ENCODE measurements at regions not wholly inside any gene's neighbourhood (a gene's known extent, or its start where the extent isn't known, plus 50 kb on each side); places are given as distances from the start of the nearest gene placed in this dataset.

DNA sequence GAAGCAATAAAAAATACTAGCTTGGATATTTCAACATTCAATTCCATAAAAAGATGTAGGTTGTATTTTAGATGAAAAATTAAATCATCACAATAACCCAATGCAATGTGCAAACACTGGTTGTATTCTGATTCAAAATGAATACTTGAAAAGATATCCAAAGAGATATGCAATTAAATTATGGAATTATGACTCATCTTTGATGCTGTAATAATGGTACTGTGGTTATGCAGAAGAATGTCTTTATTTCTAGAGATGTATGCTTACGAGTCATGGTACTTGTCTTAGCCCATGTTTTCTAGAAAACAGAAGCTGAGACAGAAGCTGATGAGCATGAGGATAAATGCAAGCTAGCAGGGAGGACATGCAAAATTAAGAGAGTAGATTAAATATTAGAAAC, 1941.4 kb upstream of the NUDT12 start:
- Histone ChIP-seq H3K4me2 (ENCODE audit: low read length) (no peak overlapping the region), H3K9me2 (ENCODE audit: low read depth, low read length) (no peaks in the 10 kb centered on the region), H3K27ac (ENCODE audit: low read depth, low read length, poor library complexity, severe bottlenecking) (no peak overlapping the region), H3K4me3 (ENCODE audit: low read depth, low read length, poor library complexity, severe bottlenecking) (no peak overlapping the region), H3K27me3 (ENCODE audit: insufficient read depth, low read length) (no peaks in the 10 kb centered on the region), H2AFZ (ENCODE audit: low read length) (no peak overlapping the region), H3K79me2 (ENCODE audit: insufficient read depth, low read length) (no peaks in the 10 kb centered on the region), H3F3A (ENCODE audit: insufficient read depth, low read length) (no peaks in the 10 kb centered on the region), H3K9ac (ENCODE audit: low read length) (no peak overlapping the region), H3K36me3 (ENCODE audit: insufficient read depth, low read length) (no peaks in the 10 kb centered on the region), H3K9me3 (ENCODE audit: low read length) (no peaks in the 10 kb centered on the region), H4K20me1 (ENCODE audit: insufficient read depth, low read length) (no peaks in the 10 kb centered on the region), H3K4me1 (ENCODE audit: insufficient read depth, low read length, severe bottlenecking) (no peaks in the 10 kb centered on the region)
- no peak for TF ChIP-seq EZH2 (IDR thresholded peaks at IDR 0.05; ENCODE audit: borderline replicate concordance, low read length)
- TF ChIP-seq, protein P1, sequence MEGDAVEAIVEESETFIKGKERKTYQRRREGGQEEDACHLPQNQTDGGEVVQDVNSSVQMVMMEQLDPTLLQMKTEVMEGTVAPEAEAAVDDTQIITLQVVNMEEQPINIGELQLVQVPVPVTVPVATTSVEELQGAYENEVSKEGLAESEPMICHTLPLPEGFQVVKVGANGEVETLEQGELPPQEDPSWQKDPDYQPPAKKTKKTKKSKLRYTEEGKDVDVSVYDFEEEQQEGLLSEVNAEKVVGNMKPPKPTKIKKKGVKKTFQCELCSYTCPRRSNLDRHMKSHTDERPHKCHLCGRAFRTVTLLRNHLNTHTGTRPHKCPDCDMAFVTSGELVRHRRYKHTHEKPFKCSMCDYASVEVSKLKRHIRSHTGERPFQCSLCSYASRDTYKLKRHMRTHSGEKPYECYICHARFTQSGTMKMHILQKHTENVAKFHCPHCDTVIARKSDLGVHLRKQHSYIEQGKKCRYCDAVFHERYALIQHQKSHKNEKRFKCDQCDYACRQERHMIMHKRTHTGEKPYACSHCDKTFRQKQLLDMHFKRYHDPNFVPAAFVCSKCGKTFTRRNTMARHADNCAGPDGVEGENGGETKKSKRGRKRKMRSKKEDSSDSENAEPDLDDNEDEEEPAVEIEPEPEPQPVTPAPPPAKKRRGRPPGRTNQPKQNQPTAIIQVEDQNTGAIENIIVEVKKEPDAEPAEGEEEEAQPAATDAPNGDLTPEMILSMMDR (IDR thresholded peaks at IDR 0.05; ENCODE audit: low read length) = no peak

DNA sequence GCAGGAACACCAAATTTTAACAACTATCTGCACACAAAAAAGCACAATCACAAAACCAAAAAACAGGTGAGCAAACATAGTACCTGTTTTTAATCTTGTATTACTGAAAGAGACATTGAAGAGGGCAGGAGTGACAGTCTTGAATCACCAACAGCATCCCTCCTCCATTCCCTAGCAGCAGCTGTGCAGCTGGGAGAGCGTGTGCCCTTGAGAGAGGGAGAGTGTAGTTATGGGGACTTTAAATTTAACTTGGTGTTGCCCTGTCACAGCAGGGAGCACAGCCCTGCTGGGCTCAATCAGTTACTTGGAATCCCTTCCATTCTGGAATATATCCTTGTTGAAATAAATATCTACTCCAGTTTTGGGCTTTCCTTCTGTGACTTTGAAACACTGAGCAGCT, 1938.7 kb upstream of the NUDT12 start:
- Histone ChIP-seq H4K20me1 (ENCODE audit: insufficient read depth, low read length) (no peaks in the 10 kb centered on the region), H3K9ac (ENCODE audit: low read length) (no peak overlapping the region), H3K36me3 (ENCODE audit: insufficient read depth, low read length) (no peaks in the 10 kb centered on the region), H3K9me2 (ENCODE audit: low read depth, low read length) (no peaks in the 10 kb centered on the region), H3K9me3 (ENCODE audit: low read length) (no peaks in the 10 kb centered on the region), H3K4me1 (ENCODE audit: insufficient read depth, low read length, severe bottlenecking) (no peaks in the 10 kb centered on the region), H3K79me2 (ENCODE audit: insufficient read depth, low read length) (no peaks in the 10 kb centered on the region), H3K27ac (ENCODE audit: low read depth, low read length, poor library complexity, severe bottlenecking) (no peak overlapping the region), H3K27me3 (ENCODE audit: insufficient read depth, low read length) (no peaks in the 10 kb centered on the region), H3K4me3 (ENCODE audit: low read depth, low read length, poor library complexity, severe bottlenecking) (no peak overlapping the region), H3F3A (ENCODE audit: insufficient read depth, low read length) (no peaks in the 10 kb centered on the region), H2AFZ (ENCODE audit: low read length) (no peak overlapping the region), H3K4me2 (ENCODE audit: low read length) (no peak overlapping the region)
- TF ChIP-seq EZH2 (IDR thresholded peaks at IDR 0.05; ENCODE audit: borderline replicate concordance, low read length) = no peak
- TF ChIP-seq, protein P1 (IDR thresholded peaks at IDR 0.05; ENCODE audit: low read length) = no peak

DNA sequence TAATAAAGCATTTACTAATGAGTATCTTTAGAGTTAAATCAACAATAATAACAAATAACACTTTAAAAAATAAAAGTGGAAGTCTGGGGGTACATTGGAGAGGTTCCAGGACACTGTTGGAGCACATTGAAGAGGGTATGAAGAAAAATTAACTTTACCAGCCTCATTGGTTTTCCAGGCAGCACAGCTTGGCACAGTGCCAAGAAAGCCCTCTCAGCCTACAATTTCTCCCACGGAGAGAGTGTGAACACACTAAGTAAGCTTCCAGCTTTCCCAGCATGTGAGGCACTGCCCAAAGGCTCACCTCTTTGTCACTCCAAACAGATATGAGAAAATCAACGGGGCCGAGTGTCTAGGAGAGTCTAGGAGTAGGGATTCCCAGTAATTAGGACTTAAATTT, 1912.8 kb upstream of the NUDT12 start:
- Histone ChIP-seq H3K79me2 (ENCODE audit: insufficient read depth, low read length) (no peaks in the 10 kb centered on the region), H3K4me2 (ENCODE audit: low read length) (no peak overlapping the region), H3K4me1 (ENCODE audit: insufficient read depth, low read length, severe bottlenecking) (no peaks in the 10 kb centered on the region), H4K20me1 (ENCODE audit: insufficient read depth, low read length) (no peaks in the 10 kb centered on the region), H2AFZ (ENCODE audit: low read length) (no peak overlapping the region), H3F3A (ENCODE audit: insufficient read depth, low read length) (no peaks in the 10 kb centered on the region), H3K9me2 (ENCODE audit: low read depth, low read length) (no peaks in the 10 kb centered on the region), H3K27ac (ENCODE audit: low read depth, low read length, poor library complexity, severe bottlenecking) (no peak overlapping the region), H3K4me3 (ENCODE audit: low read depth, low read length, poor library complexity, severe bottlenecking) (no peak overlapping the region), H3K9me3 (ENCODE audit: low read length) (no peaks in the 10 kb centered on the region), H3K27me3 (ENCODE audit: insufficient read depth, low read length) (no peaks in the 10 kb centered on the region), H3K36me3 (ENCODE audit: insufficient read depth, low read length) (no peaks in the 10 kb centered on the region), H3K9ac (ENCODE audit: low read length) (no peak overlapping the region)
- TF ChIP-seq, protein P1 (IDR thresholded peaks at IDR 0.05; ENCODE audit: low read length) = no peak
- no peak for TF ChIP-seq EZH2 (IDR thresholded peaks at IDR 0.05; ENCODE audit: borderline replicate concordance, low read length)
